Right ventricle myocardium inferior (tissue), 1 donor: ENCODE measurements at regions not wholly inside any gene's neighbourhood (a gene's known extent, or its start where the extent isn't known, plus 50 kb on each side); places are given as distances from the start of the nearest gene placed in this dataset.

Experiments used
- ATAC-seq: fragments of 200-7000 bp; cut with Tn5 transposase; one replicate; pipeline ENCODE4 v1.9.1; 2020; ENCODE audit warnings: mild to moderate bottlenecking, moderate library complexity
- DNase-seq: peaks from one replicate; pipeline ENCODE4 v3.0.0; 2021; ENCODE audit errors: missing footprints
- intact Hi-C: fragments of 100-400 bp; cut with DNase I; formaldehyde crosslinking; loops from one replicate; pipeline ENCODE4 v1.11.0; 2022
- donor health status: DM: no; HTN: yes; CAD: no; lungs with severe emphysema.

- DNase-seq (no peak), ATAC-seq (no peak)
- intact Hi-C loops = no loop called here
These were observed 187.8 kb downstream of the TSN start for GRCh38 chr2:121943285-121943684.

DNA sequence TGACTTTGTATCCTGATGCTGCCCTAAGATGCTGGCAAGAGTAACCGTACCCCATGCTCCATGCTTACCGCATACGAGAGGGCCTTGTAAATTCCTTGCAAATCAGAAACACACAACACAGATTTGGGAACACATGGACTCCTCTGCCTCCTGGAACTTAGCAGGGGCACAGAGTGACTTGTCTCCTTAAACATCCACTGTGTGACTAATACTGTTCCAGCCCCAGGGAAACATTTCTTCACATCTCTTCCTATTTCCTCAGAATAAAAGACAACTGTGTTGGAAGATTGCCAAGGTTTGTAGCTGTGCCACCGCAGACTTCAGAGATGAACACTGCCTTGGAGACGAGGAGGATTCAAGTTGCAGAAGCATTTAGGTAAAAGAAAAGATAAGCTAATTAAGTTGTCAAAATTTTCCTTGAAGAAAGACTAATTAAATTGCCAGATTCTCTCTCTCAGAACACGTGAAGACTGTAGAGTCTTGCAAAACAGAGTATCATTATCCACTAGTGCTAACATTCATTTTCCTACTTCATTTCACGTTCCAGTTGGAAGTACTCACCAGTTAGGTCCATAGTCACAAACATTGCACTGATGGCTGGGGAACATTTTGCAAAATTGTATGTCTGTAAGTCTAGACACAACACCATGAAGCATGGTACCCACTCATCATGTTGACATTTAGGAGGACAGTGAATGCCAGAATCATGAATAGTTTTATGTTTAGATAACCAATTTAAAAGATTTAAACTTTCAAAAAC, 188.8 kb downstream of the TSN start:
- no peak for DNase-seq
- intact Hi-C loops = no loop called here
- peak; percentile 91 for ATAC-seq

- DNase-seq (no peak), ATAC-seq (no peak)
- intact Hi-C loops = no loop called here
These were observed 192.2 kb downstream of the TSN start for GRCh38 chr2:121947674-121948073.

GRCh38 chr2:121949271-121949670, 193.8 kb downstream of the TSN start:
- intact Hi-C loops = no loop called here
- ATAC-seq = no peak

DNA sequence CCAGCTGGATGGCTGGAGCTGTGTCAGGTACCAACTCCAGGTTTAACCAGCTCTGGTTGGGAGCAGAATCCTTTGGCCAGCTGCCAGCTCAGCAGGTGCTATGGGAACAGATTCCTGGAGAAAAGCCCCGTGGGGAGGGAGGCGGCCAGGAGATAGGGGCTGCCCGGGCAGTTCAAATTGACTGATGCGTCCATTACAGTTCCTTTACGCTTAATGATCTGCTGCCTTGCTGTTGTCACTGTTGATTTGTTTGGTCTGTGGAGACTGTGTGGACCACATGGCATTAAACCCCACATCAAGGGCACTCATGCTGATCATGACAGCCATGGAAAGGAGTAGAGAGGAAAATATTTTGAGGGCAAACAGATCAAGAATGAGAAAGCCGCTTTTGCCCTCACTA, 200.0 kb downstream of the TSN start:
- no peak for DNase-seq
- intact Hi-C loops = no loop called here
- ATAC-seq = no peak

More at GRCh38 chr2:121949271-121949670, 193.8 kb downstream of the TSN start:
- no peak for DNase-seq

GRCh38 chr2:121955872-121956271, 200.4 kb downstream of the TSN start:
- DNase-seq = no peak
- ATAC-seq = no peak
- intact Hi-C loops = no loop called here

DNA sequence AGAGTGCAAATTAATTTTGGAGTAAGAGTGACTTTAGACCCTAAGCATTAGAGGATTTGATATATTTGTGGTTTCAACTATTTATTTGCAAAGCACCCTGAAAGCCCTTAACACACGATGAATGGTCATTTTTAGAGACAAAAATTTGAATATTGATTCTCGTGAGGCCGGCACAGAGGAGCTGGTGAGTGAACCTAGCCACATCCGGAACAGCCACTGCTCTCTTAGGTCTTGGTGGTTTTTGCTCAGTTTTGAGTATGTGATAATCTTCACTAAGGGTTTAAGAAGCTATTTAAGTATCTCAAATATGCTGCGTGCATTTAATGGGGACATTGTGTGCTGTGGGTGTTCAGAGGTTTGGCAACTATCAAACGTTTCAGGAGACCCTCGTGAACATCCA, 204.8 kb downstream of the TSN start:
- ATAC-seq (no peak), DNase-seq (no peak)
- intact Hi-C loops = no loop called here

- ATAC-seq (no peak), DNase-seq (no peak)
- intact Hi-C loops = no loop called here
These were observed 206.3 kb downstream of the TSN start for GRCh38 chr2:121961761-121962160.

DNA sequence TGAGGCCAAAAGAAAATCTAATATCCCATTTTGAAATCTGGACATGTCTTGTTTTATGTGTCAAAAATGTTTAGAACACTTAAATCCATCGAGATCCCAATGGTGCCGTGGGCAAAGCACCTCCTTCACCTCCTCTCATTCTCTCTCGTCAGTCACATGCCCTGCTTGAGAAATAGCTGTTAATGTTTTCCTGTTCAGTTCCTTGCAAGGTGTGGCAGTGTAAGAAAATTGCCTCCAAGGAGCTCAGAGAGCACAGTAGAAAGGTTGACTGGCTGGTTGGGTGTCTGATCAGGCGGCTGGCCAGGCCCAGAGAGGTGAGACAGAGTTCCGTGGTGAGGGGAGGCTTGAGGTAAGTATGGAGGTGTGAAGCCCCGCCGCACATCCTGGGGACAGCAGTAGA, 210.2 kb downstream of the TSN start:
- intact Hi-C loops = no loop called here
- ATAC-seq (no peak), DNase-seq (no peak)

GRCh38 chr2:121966663-121967062, 211.2 kb downstream of the TSN start:
- ATAC-seq (no peak), DNase-seq (no peak)
- intact Hi-C loops = no loop called here

- intact Hi-C loops = no loop called here
These were observed 213.7 kb downstream of the TSN start for GRCh38 chr2:121969166-121969565.

DNA sequence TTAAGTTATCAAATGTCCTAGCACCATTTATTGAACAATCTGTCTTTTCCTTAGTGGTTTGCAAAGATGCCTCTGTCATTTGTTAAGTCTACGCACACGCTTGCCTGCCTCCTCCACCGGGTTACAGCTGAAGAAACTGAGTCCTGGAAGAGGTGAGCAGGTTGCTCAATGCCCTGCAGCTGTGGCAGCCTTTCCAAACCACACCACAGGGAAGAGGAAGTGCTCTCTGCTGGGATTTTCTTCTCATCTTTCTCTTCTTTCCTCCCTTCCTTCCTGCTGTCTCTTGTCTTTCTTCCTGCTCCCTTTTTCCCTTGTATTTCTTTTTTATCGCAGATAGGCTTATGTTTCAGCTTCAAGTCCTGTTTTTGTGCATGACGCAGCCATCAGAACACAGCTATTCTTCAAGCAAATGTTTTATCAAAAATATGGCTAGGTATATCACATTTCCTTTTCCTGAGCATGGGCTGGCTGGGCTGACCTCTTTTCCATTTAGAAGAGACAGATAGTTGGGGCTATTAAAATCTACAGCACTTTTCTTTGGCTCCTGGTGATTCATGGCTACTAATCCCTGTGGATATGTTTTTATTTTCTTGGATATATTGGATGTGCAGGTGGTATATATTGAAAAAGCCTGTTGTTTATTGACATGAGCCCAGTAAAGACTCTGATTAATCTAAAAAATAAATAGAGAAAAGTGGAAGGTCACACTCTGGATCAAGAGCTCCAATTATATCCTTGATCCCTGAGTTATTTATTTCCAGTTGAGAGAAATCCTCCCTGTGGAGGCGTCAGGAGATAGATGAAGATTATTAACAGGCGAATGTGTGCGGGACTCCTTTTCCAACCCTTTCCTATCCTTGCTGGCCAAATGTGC, 214.6 kb downstream of the TSN start:
- DNase-seq (no peak), ATAC-seq (no peak)
- intact Hi-C loops = loop anchor here (10.0 kb wide), 1 partner anchor 155 kb away; no protein-coding TSS in a partner anchor

More at GRCh38 chr2:121969166-121969565, 213.7 kb downstream of the TSN start:
- DNase-seq (no peak), ATAC-seq (peak; percentile 91)

DNA sequence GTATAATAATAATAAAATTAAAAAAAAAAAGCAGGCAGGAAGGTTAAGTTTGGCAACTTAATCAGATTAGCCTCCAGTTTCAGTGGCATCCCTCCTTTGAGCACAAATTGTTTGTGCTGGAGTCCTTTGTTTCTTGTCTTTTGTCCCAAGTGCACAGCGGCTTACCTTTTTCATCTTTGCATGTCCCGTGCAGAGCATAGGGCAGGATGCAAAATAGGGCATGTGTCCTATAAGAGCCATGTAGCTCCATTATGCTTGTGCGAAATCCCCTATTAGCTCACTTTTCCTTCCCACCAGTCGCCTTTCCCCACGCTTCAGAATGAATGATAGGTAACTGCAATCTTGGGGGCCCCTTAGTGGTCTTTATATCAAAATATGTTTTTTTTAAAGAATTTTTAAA, 216.8 kb downstream of the TSN start:
- intact Hi-C loops = loop anchor here (10.0 kb wide), 1 partner anchor 157 kb away; no protein-coding TSS in a partner anchor
- DNase-seq = no peak
- no peak for ATAC-seq

- intact Hi-C loops = loop anchor here (10.0 kb wide), 1 partner anchor 160 kb away; no protein-coding TSS in a partner anchor
- peak; percentile 91 for ATAC-seq
- DNase-seq = no peak
These were observed 219.6 kb downstream of the TSN start for GRCh38 chr2:121974897-121975661.

DNA sequence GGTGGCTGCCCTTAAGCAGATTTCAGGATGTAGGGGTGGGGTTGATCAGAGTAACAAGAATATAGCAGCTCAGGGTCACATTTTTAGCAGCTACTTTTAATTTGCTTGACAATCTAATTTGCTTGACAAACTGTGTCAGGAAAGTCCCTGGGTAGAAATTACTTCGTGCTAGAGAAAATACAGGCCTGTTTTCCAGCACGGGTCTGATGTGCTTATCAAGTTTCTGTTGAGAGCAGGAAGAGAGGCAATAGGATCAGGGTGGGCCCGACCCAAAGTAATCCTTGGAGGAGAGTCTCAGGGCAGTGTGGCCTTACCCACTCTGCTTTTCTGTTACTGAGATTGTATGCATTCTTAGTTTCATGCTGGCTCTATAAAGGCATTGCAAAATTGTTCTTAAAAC, 221.5 kb downstream of the TSN start:
- ATAC-seq = no peak
- intact Hi-C loops = loop anchor here (10.0 kb wide), 1 partner anchor 162 kb away; no protein-coding TSS in a partner anchor

GRCh38 chr2:121977326-121977725, 221.9 kb downstream of the TSN start:
- ATAC-seq (no peak), DNase-seq (no peak)
- intact Hi-C loops = loop anchor here (10.0 kb wide), 1 partner anchor 163 kb away; no protein-coding TSS in a partner anchor

More for the DNA sequence above, 221.5 kb downstream of the TSN start:
- no peak for DNase-seq

GRCh38 chr2:121992700-121993099, 237.2 kb downstream of the TSN start:
- DNase-seq (no peak), ATAC-seq (no peak)
- intact Hi-C loops = no loop called here

DNA sequence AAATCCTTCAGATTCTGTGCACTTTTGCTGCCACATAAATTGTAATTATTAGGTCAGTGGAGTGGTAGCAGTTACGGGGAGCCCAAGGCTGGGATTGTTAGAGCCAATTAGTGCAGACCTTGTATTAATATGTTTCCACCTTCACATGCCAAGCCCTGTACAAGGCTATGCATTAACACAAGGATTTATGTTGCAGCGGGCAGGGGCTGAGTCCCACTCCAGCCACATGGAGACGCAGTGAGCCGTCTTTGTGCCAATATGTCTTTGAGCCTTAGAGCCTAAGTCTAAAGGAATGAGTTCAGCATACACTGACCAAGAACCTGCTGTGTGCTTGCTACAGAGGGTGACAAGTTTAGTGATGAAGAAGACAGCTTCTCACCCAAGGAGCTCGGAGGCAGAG, 238.2 kb downstream of the TSN start:
- intact Hi-C loops = no loop called here
- no peak for DNase-seq
- ATAC-seq = no peak
